Uterus (tissue), 3 donors: ENCODE measurements at regions not wholly inside any gene's neighbourhood (a gene's known extent, or its start where the extent isn't known, plus 50 kb on each side); places are given as distances from the start of the nearest gene placed in this dataset.
"Not testable (repeated sequence)": the region's sequence is repeated elsewhere in the genome, so short reads cannot be mapped to it uniquely, and the experiment has no call there.

ENCODE experiments used
- DNase-seq, 2 donors: peaks; one replicate each; pipeline ENCODE4 v3.0.0-alpha.2; 2019 to 2020
- H3K27ac ChIP-seq, 2 donors: fragments of 200-600 bp; sonication (generic); 1 replicate in 1 of 2; 2 replicates in 1 of 2; pipeline ENCODE4 v1.5.1; 2016 to 2018
- H3K27me3 ChIP-seq, 2 donors: fragments of 200-600 bp; sonication (generic); one replicate each; pipeline ENCODE4 v1.5.1; 2018 to 2019; ENCODE audit warnings: control low read depth in 1 of 2
- H3K36me3 ChIP-seq, 2 donors: fragments of 200-600 bp; sonication (generic); one replicate each; pipeline ENCODE4 v1.5.1; 2019; ENCODE audit warnings: control low read depth in 1 of 2
- H3K4me1 ChIP-seq, 2 donors: fragments of 200-600 bp; sonication (generic); one replicate each; pipeline ENCODE4 v1.5.1; 2018 to 2019; ENCODE audit warnings: control low read depth in 1 of 2
- H3K4me3 ChIP-seq, 2 donors: fragments of 200-600 bp; sonication (generic); 1 replicate in 1 of 2; 2 replicates in 1 of 2; pipeline ENCODE4 v1.5.1; 2018 to 2019; ENCODE audit warnings: mild to moderate bottlenecking in 1 of 2
- H3K9me3 ChIP-seq, 2 donors: fragments of 200-600 bp; sonication (generic); one replicate each; pipeline ENCODE4 v1.5.1; 2019; ENCODE audit warnings: control low read depth in 1 of 2
- CTCF ChIP-seq, 4 experiments: fragments of 200-600 bp in 2 of 4; fragments of 450-650 bp in 2 of 4; sonication (generic) in 2 of 4; IDR thresholded peaks; one replicate each; pipeline ENCODE4 v1.5.1; 2016 to 2019; ENCODE audit warnings: antibody characterized with exemption in 4 of 4, mild to moderate bottlenecking in 2 of 4, moderate library complexity in 1 of 4
- POLR2A ChIP-seq, 2 donors: fragments of 450-650 bp; IDR thresholded peaks; one replicate each; pipeline ENCODE4 v1.6.1; 2016; ENCODE audit warnings: antibody characterized with exemption in 2 of 2, mild to moderate bottlenecking in 1 of 2, moderate library complexity in 1 of 2
- intact Hi-C: fragments of 100-400 bp; cut with DNase I; formaldehyde crosslinking; loops from one replicate; pipeline ENCODE4 v1.15.1; 2023; ENCODE audit warnings: low total_unique reads
- donor health status: DM: yes; HTN: yes; CAD: no.

- intact Hi-C loops, result no loop called here
- Histone ChIP-seq H3K36me3 (no peaks in the 10 kb centered on the region), H3K4me1 (no peaks in the 10 kb centered on the region), H3K9me3 (no peaks in the 10 kb centered on the region), H3K27me3 (no peaks in the 10 kb centered on the region), H3K4me3 (no peak overlapping the region), H3K27ac (no peak overlapping the region)
- TF ChIP-seq CTCF (IDR thresholded peaks at IDR 0.05), result peak in 1 of 4 experiments; percentile 13
- TF ChIP-seq POLR2A (IDR thresholded peaks at IDR 0.05), result no peak
- no peak for DNase-seq
These were observed 119.9 kb upstream of the FHIT start for GRCh38 chr3:61371123-61371522.

GRCh38 chr3:61372723-61373122, 121.5 kb upstream of the FHIT start:
- H3K27ac ChIP-seq, result no peak overlapping the region

GRCh38 chr3:61378311-61378710, 127.1 kb upstream of the FHIT start:
- no peak for DNase-seq
- Histone ChIP-seq H3K27me3 (no peaks in the 10 kb centered on the region), H3K36me3 (no peaks in the 10 kb centered on the region), H3K27ac (no peak overlapping the region), H3K4me3 (no peak overlapping the region), H3K9me3 (no peaks in the 10 kb centered on the region), H3K4me1 (no peaks in the 10 kb centered on the region)
- intact Hi-C loops, result no loop called here
- no peak for TF ChIP-seq POLR2A (IDR thresholded peaks at IDR 0.05)

More at GRCh38 chr3:61372723-61373122, 121.5 kb upstream of the FHIT start:
- TF ChIP-seq POLR2A (IDR thresholded peaks at IDR 0.05) (no peak), CTCF (IDR thresholded peaks at IDR 0.05) (no peak)
- intact Hi-C loops, result no loop called here
- Histone ChIP-seq H3K27me3 (no peaks in the 10 kb centered on the region), H3K4me1 (no peaks in the 10 kb centered on the region), H3K9me3 (no peaks in the 10 kb centered on the region), H3K4me3 (no peak overlapping the region), H3K36me3 (no peaks in the 10 kb centered on the region)
- no peak for DNase-seq

GRCh38 chr3:61381745-61382392, 130.6 kb upstream of the FHIT start:
- intact Hi-C loops, result no loop called here
- Histone ChIP-seq H3K27ac (no peak overlapping the region), H3K36me3 (no peaks in the 10 kb centered on the region), H3K4me1 (no peaks in the 10 kb centered on the region), H3K4me3 (no peak overlapping the region), H3K9me3 (no peaks in the 10 kb centered on the region), H3K27me3 (no peaks in the 10 kb centered on the region)
- peak; percentile 51 to 64 (median 54) for TF ChIP-seq CTCF (IDR thresholded peaks at IDR 0.05)
- TF ChIP-seq POLR2A (IDR thresholded peaks at IDR 0.05), result no peak
- no peak for DNase-seq

- intact Hi-C loops, result no loop called here
- no peak for TF ChIP-seq POLR2A (IDR thresholded peaks at IDR 0.05)
- TF ChIP-seq CTCF (IDR thresholded peaks at IDR 0.05), result no peak
- Histone ChIP-seq H3K36me3 (no peaks in the 10 kb centered on the region), H3K4me1 (no peaks in the 10 kb centered on the region), H3K27ac (no peak overlapping the region), H3K27me3 (no peaks in the 10 kb centered on the region), H3K9me3 (no peaks in the 10 kb centered on the region), H3K4me3 (no peak overlapping the region)
- DNase-seq, result no peak
These were observed 136.6 kb upstream of the FHIT start for GRCh38 chr3:61387817-61388216.

GRCh38 chr3:61393480-61393947, 142.3 kb upstream of the FHIT start:
- intact Hi-C loops, H3K4me3 ChIP-seq, H3K9me3 ChIP-seq, H3K36me3 ChIP-seq, H3K4me1 ChIP-seq, H3K27me3 ChIP-seq, H3K27ac ChIP-seq, DNase-seq: not testable (repeated sequence)
